H9 (cell line): ENCODE measurements at regions not wholly inside any gene's neighbourhood (a gene's known extent, or its start where the extent isn't known, plus 50 kb on each side); places are given as distances from the start of the nearest gene placed in this dataset.

ENCODE experiments used
- DNase-seq: peaks from one replicate; pipeline ENCODE4 v3.0.0-alpha.2; 2017
- H2AFZ ChIP-seq: one replicate; pipeline ENCODE4 v1.6.1; 2013; ENCODE audit warnings: mild to moderate bottlenecking, low read length, control low read depth, moderate library complexity
- H2AK5ac ChIP-seq: 2 replicates; pipeline ENCODE4 v1.6.1; 2013; ENCODE audit warnings: low read length, control low read depth, mixed read lengths; ENCODE audit not compliant: insufficient read length
- H2BK120ac ChIP-seq: one replicate; pipeline ENCODE4 v1.6.1; 2013; ENCODE audit warnings: low read depth, mild to moderate bottlenecking, low read length, control low read depth, inconsistent platforms; ENCODE audit not compliant: poor library complexity, severe bottlenecking
- H2BK12ac ChIP-seq: 2 replicates; pipeline ENCODE4 v1.6.1; 2013; ENCODE audit warnings: low read length, control low read depth, mixed read lengths, low read depth; ENCODE audit not compliant: insufficient read length
- H2BK15ac ChIP-seq: 2 replicates; pipeline ENCODE4 v1.6.1; 2013; ENCODE audit warnings: low read depth, low read length, control low read depth
- H2BK20ac ChIP-seq: one replicate; pipeline ENCODE4 v1.6.1; 2013; ENCODE audit warnings: low read depth, mild to moderate bottlenecking, low read length, control low read depth, inconsistent platforms; ENCODE audit not compliant: poor library complexity, severe bottlenecking
- H2BK5ac ChIP-seq: 2 replicates; pipeline ENCODE4 v1.6.1; 2013; ENCODE audit warnings: low read length, control low read depth, mixed read lengths; ENCODE audit not compliant: insufficient read length
- H3K14ac ChIP-seq: 2 replicates; pipeline ENCODE4 v1.6.1; 2013; ENCODE audit warnings: low read length, control low read depth; ENCODE audit not compliant: insufficient read depth
- H3K18ac ChIP-seq: 2 replicates; pipeline ENCODE4 v1.6.1; 2013; ENCODE audit warnings: low read depth, mild to moderate bottlenecking, mixed read lengths, low read length, control low read depth; ENCODE audit not compliant: insufficient read length
- H3K23ac ChIP-seq: 2 replicates; pipeline ENCODE4 v1.6.1; 2013; ENCODE audit warnings: low read length, control low read depth, mixed read lengths, low read depth; ENCODE audit not compliant: insufficient read length
- H3K23me2 ChIP-seq: 2 replicates; pipeline ENCODE4 v1.6.1; 2013; ENCODE audit warnings: low read depth, mild to moderate bottlenecking, mixed read lengths, low read length, control low read depth; ENCODE audit not compliant: insufficient read length, poor library complexity, severe bottlenecking
- H3K27ac ChIP-seq: 2 replicates; pipeline ENCODE4 v1.5.1; 2013; ENCODE audit warnings: low read length, control low read depth, mixed read lengths, low read depth; ENCODE audit not compliant: insufficient read length
- H3K27me3 ChIP-seq: 2 replicates; pipeline ENCODE4 v1.6.1; 2013; ENCODE audit warnings: low read length, control low read depth, inconsistent platforms; ENCODE audit not compliant: insufficient read depth
- H3K4ac ChIP-seq: 2 replicates; pipeline ENCODE4 v1.6.1; 2013; ENCODE audit warnings: low read depth, mild to moderate bottlenecking, control low read depth, inconsistent platforms, low read length, moderate library complexity
- H3K4me1 ChIP-seq: 2 replicates; pipeline ENCODE4 v1.6.1; 2013; ENCODE audit warnings: low read length, control low read depth, inconsistent platforms; ENCODE audit not compliant: insufficient read depth
- H3K4me2 ChIP-seq: 2 replicates; pipeline ENCODE4 v1.6.1; 2013; ENCODE audit warnings: low read length, control low read depth, mixed read lengths; ENCODE audit not compliant: insufficient read length, insufficient read depth
- H3K56ac ChIP-seq: 2 replicates; pipeline ENCODE4 v1.6.1; 2013; ENCODE audit warnings: low read depth, mild to moderate bottlenecking, mixed read lengths, low read length, control low read depth; ENCODE audit not compliant: insufficient read length
- H3K79me1 ChIP-seq: 2 replicates; pipeline ENCODE4 v1.6.1; 2013; ENCODE audit warnings: low read depth, mild to moderate bottlenecking, moderate library complexity, low read length, control low read depth, inconsistent platforms; ENCODE audit not compliant: insufficient read depth, poor library complexity, severe bottlenecking
- H3K79me2 ChIP-seq: 2 replicates; pipeline ENCODE4 v1.6.1; 2013; ENCODE audit warnings: low read length, control low read depth, inconsistent platforms; ENCODE audit not compliant: insufficient read depth
- H3K9ac ChIP-seq: 2 replicates; pipeline ENCODE4 v1.6.1; 2013; ENCODE audit warnings: low read length, control low read depth, mixed read lengths; ENCODE audit not compliant: insufficient read length; ENCODE audit errors: extremely low read depth
- H3K9me3 ChIP-seq: one replicate; pipeline ENCODE4 v1.6.1; 2013; ENCODE audit warnings: low read depth, low read length, inconsistent platforms; ENCODE audit not compliant: control insufficient read depth
- H3T11ph ChIP-seq: one replicate; pipeline ENCODE4 v1.6.1; 2013; ENCODE audit warnings: mild to moderate bottlenecking, low read length, control low read depth, inconsistent platforms
- H4K20me1 ChIP-seq: one replicate; pipeline ENCODE4 v1.6.1; 2013; ENCODE audit not compliant: control insufficient read depth, insufficient read length, insufficient read depth
- H4K5ac ChIP-seq: 2 replicates; pipeline ENCODE4 v1.6.1; 2013; ENCODE audit warnings: low read depth, mild to moderate bottlenecking, mixed read lengths, low read length, control low read depth; ENCODE audit not compliant: insufficient read length
- H4K8ac ChIP-seq: replicated peaks from 2 replicates; pipeline ENCODE4 v1.6.1; 2013; ENCODE audit warnings: low read length, control low read depth, mixed read lengths, low read depth; ENCODE audit not compliant: insufficient read length
- H4K91ac ChIP-seq: 2 replicates; pipeline ENCODE4 v1.6.1; 2013; ENCODE audit warnings: low read depth, mild to moderate bottlenecking, moderate library complexity, mixed read lengths, low read length, control low read depth; ENCODE audit not compliant: insufficient read length
- H3K27ac Mint-ChIP-seq, 3 experiments: 2 replicates in 2 of 3; 3 replicates in 1 of 3; pipeline ENCODE4 v1.8.0; 2020 to 2021; ENCODE audit warnings: mixed read lengths in 3 of 3, mild to moderate bottlenecking in 1 of 3, moderate library complexity in 1 of 3
- H3K27me3 Mint-ChIP-seq: 2 replicates; pipeline ENCODE4 v1.8.0; 2021; ENCODE audit warnings: low read depth, mild to moderate bottlenecking, moderate library complexity, mixed read lengths
- H3K36me3 Mint-ChIP-seq, 3 experiments: 2 replicates in 2 of 3; 3 replicates in 1 of 3; pipeline ENCODE4 v1.8.0; 2020 to 2021; ENCODE audit warnings: low read depth in 3 of 3, mixed read lengths in 3 of 3; ENCODE audit not compliant: insufficient read depth in 1 of 3
- H3K4me1 Mint-ChIP-seq, 2 experiments: 2 replicates each; pipeline ENCODE4 v1.8.0; 2020; ENCODE audit warnings: mixed read lengths in 2 of 2
- H3K4me3 Mint-ChIP-seq, 2 experiments: 2 replicates in 1 of 2; 3 replicates in 1 of 2; pipeline ENCODE4 v1.8.0; 2020 to 2021; ENCODE audit warnings: mild to moderate bottlenecking in 2 of 2, mixed read lengths in 2 of 2, moderate library complexity in 1 of 2
- H3K9me3 Mint-ChIP-seq, 2 experiments: 2 replicates in 1 of 2; 3 replicates in 1 of 2; pipeline ENCODE4 v1.8.0; 2020; ENCODE audit warnings: mild to moderate bottlenecking in 2 of 2, mixed read lengths in 2 of 2, moderate library complexity in 1 of 2
- CTCF ChIP-seq: fragments of 200-600 bp; sonication (generic); conservative IDR thresholded peaks from 3 replicates; pipeline ENCODE4 v1.8.0; 2021; ENCODE audit warnings: antibody characterized with exemption, mild to moderate bottlenecking
- WGBS: extraction: QIAGEN DNeasy Blood & Tissue Kit; methylation state at CpG from one replicate; pipeline ENCODE4 v1.1.7; 2013; ENCODE audit warnings: missing lambda C conversion rate, low lambda C conversion rate, mixed read lengths; ENCODE audit not compliant: insufficient read length; ENCODE audit errors: extremely low coverage; 5-methylcytosine and 5-hydroxymethylcytosine counted together

DNA sequence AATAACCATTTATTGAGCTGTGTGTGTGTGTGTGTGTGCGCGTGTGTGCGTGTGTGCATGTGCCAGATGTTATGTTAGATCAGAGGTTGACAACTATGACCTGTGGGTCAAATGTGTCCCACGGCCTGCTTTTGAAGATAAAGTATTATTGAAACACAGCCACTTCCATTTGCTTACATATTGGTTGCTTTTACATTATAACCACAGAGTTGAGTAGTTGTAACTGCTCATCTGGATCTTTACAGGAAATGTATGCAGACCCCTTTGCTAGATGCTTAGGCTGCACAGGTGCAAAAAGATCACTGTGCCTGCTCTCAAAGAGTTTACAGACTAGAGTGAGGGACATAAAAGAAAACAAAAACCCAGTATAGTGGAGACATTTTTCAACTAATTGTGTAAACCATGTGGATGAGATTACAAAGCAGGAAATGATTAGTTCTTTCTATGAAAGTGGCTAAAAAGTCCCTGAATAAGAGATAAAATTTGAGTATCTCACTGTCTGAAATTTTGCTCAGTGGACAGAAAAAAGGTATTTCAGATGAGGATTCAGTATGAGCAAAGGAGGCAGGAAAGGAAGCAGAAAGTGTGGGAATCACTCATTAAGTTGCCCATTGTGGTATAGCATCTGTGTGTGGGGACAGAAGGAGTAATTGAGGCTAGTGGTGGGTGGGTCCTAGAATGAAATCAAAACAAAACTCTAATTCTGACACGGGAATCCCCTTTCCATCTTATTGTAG is 188.4 kb downstream of the PAH start:
- Histone ChIP-seq H2BK12ac (no peak overlapping the region), H3K4me2 (no peak overlapping the region), H4K20me1 (no peaks in the 10 kb centered on the region), H4K91ac (no peak overlapping the region), H3K4me1 (no peaks in the 10 kb centered on the region), H3K4ac (no peak overlapping the region), H3K56ac (no peak overlapping the region), H2BK120ac (no peak overlapping the region), H2BK15ac (no peak overlapping the region), H3K27me3 (no peaks in the 10 kb centered on the region), H4K8ac (no peak overlapping the region), H3K23ac (no peak overlapping the region), H3K27ac (no peak overlapping the region), H3K9me3 (no peaks in the 10 kb centered on the region), H2AFZ (no peak overlapping the region), H3K18ac (no peak overlapping the region), H4K5ac (no peak overlapping the region), H3K9ac (no peak overlapping the region), H3K79me1 (no peaks in the 10 kb centered on the region), H3K79me2 (no peaks in the 10 kb centered on the region), H3K14ac (no peak overlapping the region), H2AK5ac (no peak overlapping the region), H3K23me2 (no peaks in the 10 kb centered on the region), H3T11ph (no peak overlapping the region), H2BK5ac (no peak overlapping the region), H2BK20ac (no peak overlapping the region)
- no peak for DNase-seq
- no peaks in the 10 kb centered on the region for H3K9me3 Mint-ChIP-seq
- TF ChIP-seq CTCF = no peak
- no peaks in the 10 kb centered on the region for H3K4me1 Mint-ChIP-seq
- no peak overlapping the region for H3K4me3 Mint-ChIP-seq
- no peaks in the 10 kb centered on the region for H3K36me3 Mint-ChIP-seq
- no peaks in the 10 kb centered on the region for H3K27me3 Mint-ChIP-seq
- no CpG with 5 or more reads among the region's 5 CpGs for WGBS
- H3K27ac Mint-ChIP-seq = no peak overlapping the region
